ENCODE measurements at regions not wholly inside any gene's neighbourhood (a gene's known extent, or its start where the extent isn't known, plus 50 kb on each side); places are given as distances from the start of the nearest gene placed in this dataset.

DNA sequence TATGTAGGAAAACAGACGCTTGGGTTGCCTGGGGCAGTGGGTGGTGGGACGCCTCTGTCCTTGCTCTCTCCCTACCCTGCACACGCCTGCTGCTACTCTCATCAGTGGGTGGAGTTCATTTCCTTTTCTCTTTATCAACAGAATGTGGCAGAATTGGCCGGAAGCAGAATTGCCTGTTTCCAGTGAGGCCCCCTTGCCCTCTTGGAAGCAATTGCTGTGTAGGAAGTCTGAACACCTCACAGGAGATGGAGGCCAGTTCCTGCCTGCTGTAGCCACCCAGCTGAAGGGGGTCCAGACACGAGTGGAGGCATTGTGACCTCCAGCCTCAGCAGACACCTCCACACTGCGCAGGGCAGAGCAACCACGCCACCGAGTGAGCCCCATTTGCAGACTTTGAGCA lies 331.6 kb upstream of the ZNF32 start:
- peak overlapping the region; percentile 76; the same call in 1 of the 2 replicates for H2AFZ ChIP-seq (ENCODE audit: low read length)
- H2BK15ac ChIP-seq (ENCODE audit: low read length), result no peak overlapping the region
- H3K79me1 ChIP-seq (ENCODE audit: low read depth, low read length), result no peaks in the 10 kb centered on the region
- no peak for FAIRE-seq
- H3K79me2 ChIP-seq (ENCODE audit: control insufficient read depth in 1 of 2, insufficient read depth in 2 of 2, low read length in 2 of 2), result no peaks in the 10 kb centered on the region
- H2BK5ac ChIP-seq (ENCODE audit: low read depth, low read length), result no peak overlapping the region
- H3K9me3 ChIP-seq (ENCODE audit: insufficient read depth in 2 of 2, low read depth in 1 of 2, low read length in 1 of 2), result no peaks in the 10 kb centered on the region
- H4K91ac ChIP-seq (replicated peaks; ENCODE audit: insufficient read length, low read length), result no peak overlapping the region
- no peak overlapping the region for H2BK12ac ChIP-seq (ENCODE audit: low read depth, low read length)
- H3K4me1 ChIP-seq (replicated peaks in 1 of 4; ENCODE audit: control insufficient read depth in 3 of 4, insufficient read depth in 4 of 4, low read length in 3 of 4), result no peaks in the 10 kb centered on the region
- H3K4me3 ChIP-seq (ENCODE audit: extremely low read depth in 1 of 4, insufficient read depth in 2 of 4, low read depth in 3 of 4, low read length in 4 of 4), result no peak overlapping the region
- WGBS, 2 experiments (ENCODE audit: extremely low coverage in 1 of 2, insufficient coverage in 1 of 2, insufficient read length in 1 of 2, insufficient replicate concordance in 2 of 2, low coverage in 1 of 2, low lambda C conversion rate in 2 of 2, missing lambda C conversion rate in 1 of 2), result 88% methylated on average over 8 of the region's 8 CpGs; no CpG with 5 or more reads in 1 of the 2 experiments
- ChIA-PET POLR2A (ENCODE audit: partially characterized antibody) (no interaction called here), CTCF (ENCODE audit: partially characterized antibody) (no interaction called here)
- H3K36me3 ChIP-seq (ENCODE audit: control insufficient read depth in 2 of 4, insufficient read depth in 4 of 4, low read length in 3 of 4), result no peaks in the 10 kb centered on the region
- H3K4ac ChIP-seq (replicated peaks; ENCODE audit: insufficient read length, low read depth, low read length), result no peak overlapping the region
- TF ChIP-seq YY1 (IDR thresholded peaks at IDR 0.05; ENCODE audit: low read depth, low read length) (no peak), BACH1 (IDR thresholded peaks at IDR 0.05; ENCODE audit: low read length) (no peak), GABPA (IDR thresholded peaks at IDR 0.05; ENCODE audit: borderline replicate concordance, insufficient read depth, low read length) (no peak), SAP30 (IDR thresholded peaks at IDR 0.05; ENCODE audit: insufficient read depth, insufficient replicate concordance, low read length) (no peak), CBX5 (IDR thresholded peaks at IDR 0.05; ENCODE audit: low read depth, low read length) (no peak)
- TF ChIP-seq, protein P1, sequence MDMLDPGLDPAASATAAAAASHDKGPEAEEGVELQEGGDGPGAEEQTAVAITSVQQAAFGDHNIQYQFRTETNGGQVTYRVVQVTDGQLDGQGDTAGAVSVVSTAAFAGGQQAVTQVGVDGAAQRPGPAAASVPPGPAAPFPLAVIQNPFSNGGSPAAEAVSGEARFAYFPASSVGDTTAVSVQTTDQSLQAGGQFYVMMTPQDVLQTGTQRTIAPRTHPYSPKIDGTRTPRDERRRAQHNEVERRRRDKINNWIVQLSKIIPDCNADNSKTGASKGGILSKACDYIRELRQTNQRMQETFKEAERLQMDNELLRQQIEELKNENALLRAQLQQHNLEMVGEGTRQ (IDR thresholded peaks at IDR 0.05; ENCODE audit: low read length), result no peak
- H2BK20ac ChIP-seq (ENCODE audit: low read length), result no peak overlapping the region
- H3K4me2 ChIP-seq (ENCODE audit: insufficient read depth in 1 of 2, low read depth in 2 of 2, low read length in 2 of 2), result no peak overlapping the region
- no peak overlapping the region for H4K8ac ChIP-seq (ENCODE audit: extremely low read depth, insufficient read depth, low read length)
- no peak overlapping the region for H3K18ac ChIP-seq (ENCODE audit: extremely low read depth, low read length)
- no peaks in the 10 kb centered on the region for H4K20me1 ChIP-seq (replicated peaks in 1 of 2; ENCODE audit: control insufficient read depth in 1 of 2, insufficient read depth in 2 of 2, low read length in 2 of 2)
- H3K27me3 ChIP-seq (replicated peaks in 1 of 4; ENCODE audit: control insufficient read depth in 3 of 4, extremely low read depth in 1 of 4, insufficient read depth in 3 of 4, low read length in 3 of 4), result no peaks in the 10 kb centered on the region
- no peak overlapping the region for H3K23ac ChIP-seq (ENCODE audit: insufficient read length)
- H3K56ac ChIP-seq (replicated peaks; ENCODE audit: insufficient read length, low read depth, low read length), result no peak overlapping the region
- no peak overlapping the region for H3K9ac ChIP-seq (replicated peaks in 1 of 4; ENCODE audit: extremely low read depth in 1 of 4, low read depth in 3 of 4, low read length in 3 of 4)
- no peak for DNase-seq (ENCODE audit: low read depth in 1 of 2, low spot score in 2 of 2)
- no peak overlapping the region for H3K27ac ChIP-seq (ENCODE audit: low read depth, low read length)
- H3K23me2 ChIP-seq (ENCODE audit: low read depth, low read length), result no peaks in the 10 kb centered on the region
- no peak overlapping the region for H3K14ac ChIP-seq (ENCODE audit: insufficient read length)
- no peak overlapping the region for H2BK120ac ChIP-seq (replicated peaks; ENCODE audit: low read depth, low read length)
- no peak overlapping the region for H2AK5ac ChIP-seq (ENCODE audit: low read depth, low read length)
- no peak overlapping the region for H4K5ac ChIP-seq (ENCODE audit: insufficient read length, low read depth, low read length)

All from H1 (cell line).